OCI-LY1 (cell line): ENCODE measurements at regions not wholly inside any gene's neighbourhood (a gene's known extent, or its start where the extent isn't known, plus 50 kb on each side); places are given as distances from the start of the nearest gene placed in this dataset.

Experiments used
- H2AFZ ChIP-seq: fragments of 200-600 bp; sonication (generic), shearing (Covaris generic); 2 replicates; pipeline ENCODE4 v1.6.0; 2014; ENCODE audit warnings: antibody characterized with exemption, mild to moderate bottlenecking, low read length
- H3F3A ChIP-seq: fragments of 200-600 bp; sonication (generic), shearing (Covaris generic); 2 replicates; pipeline ENCODE4 v1.6.0; 2014; ENCODE audit warnings: mild to moderate bottlenecking, antibody characterized with exemption, low read length, moderate library complexity; ENCODE audit not compliant: insufficient read depth
- H3K27ac ChIP-seq: fragments of 200-600 bp; sonication (generic); 2 replicates; pipeline ENCODE4 v1.5.1; 2014; ENCODE audit warnings: low read length, mixed run types, mild to moderate bottlenecking, low read depth; ENCODE audit not compliant: poor library complexity, severe bottlenecking
- H3K27me3 ChIP-seq: fragments of 200-600 bp; sonication (generic); 2 replicates; pipeline ENCODE4 v1.6.0; 2014; ENCODE audit warnings: antibody characterized with exemption, mild to moderate bottlenecking, low read length, moderate library complexity; ENCODE audit not compliant: insufficient read depth
- H3K36me3 ChIP-seq: fragments of 200-600 bp; sonication (generic); 2 replicates; pipeline ENCODE4 v1.6.1; 2014; ENCODE audit warnings: mild to moderate bottlenecking, antibody characterized with exemption, low read length, moderate library complexity, mixed read lengths; ENCODE audit not compliant: insufficient read depth
- H3K4me1 ChIP-seq: fragments of 200-600 bp; sonication (generic); 2 replicates; pipeline ENCODE4 v1.5.1; 2014; ENCODE audit warnings: mild to moderate bottlenecking, low read length, moderate library complexity; ENCODE audit not compliant: insufficient read depth, severe bottlenecking
- H3K4me2 ChIP-seq: fragments of 200-600 bp; sonication (generic), shearing (Covaris generic); 2 replicates; pipeline ENCODE4 v1.6.1; 2014; ENCODE audit warnings: low read length
- H3K4me3 ChIP-seq: fragments of 200-600 bp; sonication (generic); 2 replicates; pipeline ENCODE4 v1.5.1; 2014; ENCODE audit warnings: low read length, low read depth, mild to moderate bottlenecking, mixed read lengths; ENCODE audit not compliant: poor library complexity, severe bottlenecking
- H3K79me2 ChIP-seq: fragments of 200-600 bp; shearing (Covaris generic); 2 replicates; pipeline ENCODE4 v1.6.1; 2016; ENCODE audit warnings: mixed run types, low read length, mixed read lengths; ENCODE audit not compliant: insufficient read depth
- H3K9ac ChIP-seq: fragments of 200-600 bp; sonication (generic), shearing (Covaris generic); 2 replicates; pipeline ENCODE4 v1.6.1; 2014; ENCODE audit warnings: mild to moderate bottlenecking, low read length, mixed read lengths
- H3K9me2 ChIP-seq: fragments of 200-600 bp; sonication (generic), shearing (Covaris generic); 2 replicates; pipeline ENCODE4 v1.6.1; 2014; ENCODE audit warnings: low read depth, mild to moderate bottlenecking, low read length, mixed read lengths
- H3K9me3 ChIP-seq: fragments of 200-600 bp; shearing (Covaris generic); 2 replicates; pipeline ENCODE4 v1.6.1; 2014; ENCODE audit warnings: low read length, mixed read lengths
- H4K20me1 ChIP-seq: fragments of 200-600 bp; sonication (generic), shearing (Covaris generic); 2 replicates; pipeline ENCODE4 v1.6.0; 2016; ENCODE audit warnings: mild to moderate bottlenecking, low read length; ENCODE audit not compliant: insufficient read depth
- EZH2 ChIP-seq: fragments of 200-600 bp; sonication (generic), shearing (Covaris generic); IDR thresholded peaks from 2 replicates; pipeline ENCODE4 v1.8.0; 2017; ENCODE audit warnings: borderline replicate concordance, mixed run types, mild to moderate bottlenecking, antibody characterized with exemption, low read length, moderate library complexity, mixed read lengths
- TF ChIP-seq, protein P1 (sequence below): fragments of 200-600 bp; sonication (generic), shearing (Covaris generic); IDR thresholded peaks from 2 replicates; pipeline ENCODE4 v1.5.1; 2017; ENCODE audit warnings: mild to moderate bottlenecking, antibody characterized with exemption, low read length, moderate library complexity, mixed read lengths

DNA sequence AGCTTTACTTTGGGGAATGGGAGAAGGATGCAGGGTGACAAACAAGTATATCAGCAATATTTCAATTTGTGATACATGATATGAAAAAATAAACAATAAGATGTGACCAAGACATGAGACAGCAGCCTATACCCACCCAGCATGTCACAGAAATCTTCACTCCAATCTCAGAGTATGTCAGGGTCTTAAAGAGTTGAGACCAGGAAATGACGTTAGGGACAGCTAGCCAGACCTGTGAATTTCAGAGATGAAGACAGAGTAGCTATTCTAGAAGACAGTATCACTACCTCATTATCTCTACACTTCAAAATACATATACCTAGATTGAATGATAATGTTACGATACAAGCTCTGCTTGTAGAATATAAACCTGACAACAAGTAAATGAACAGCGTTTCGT, 282.8 kb downstream of the ZEB2 start:
- H3K4me2 ChIP-seq = peak overlapping the region; percentile 75; the same call in 1 of the 2 replicates
- H3K4me1 ChIP-seq = peaks cover 100% of the 10 kb centered on the region
- H3K27ac ChIP-seq = peak overlapping the region; percentile 99
- H2AFZ ChIP-seq = no peak overlapping the region
- no peaks in the 10 kb centered on the region for H3K36me3 ChIP-seq
- no peak overlapping the region for H3K4me3 ChIP-seq
- H3K9me2 ChIP-seq = no peaks in the 10 kb centered on the region
- H4K20me1 ChIP-seq = no peaks in the 10 kb centered on the region
- no peaks in the 10 kb centered on the region for H3K9me3 ChIP-seq
- H3K27me3 ChIP-seq = no peaks in the 10 kb centered on the region
- peaks cover 14% of the 10 kb centered on the region; the same call in 1 of the 2 replicates for H3F3A ChIP-seq
- peaks cover 31% of the 10 kb centered on the region for H3K79me2 ChIP-seq
- TF ChIP-seq EZH2 = no peak
- TF ChIP-seq, protein P1, sequence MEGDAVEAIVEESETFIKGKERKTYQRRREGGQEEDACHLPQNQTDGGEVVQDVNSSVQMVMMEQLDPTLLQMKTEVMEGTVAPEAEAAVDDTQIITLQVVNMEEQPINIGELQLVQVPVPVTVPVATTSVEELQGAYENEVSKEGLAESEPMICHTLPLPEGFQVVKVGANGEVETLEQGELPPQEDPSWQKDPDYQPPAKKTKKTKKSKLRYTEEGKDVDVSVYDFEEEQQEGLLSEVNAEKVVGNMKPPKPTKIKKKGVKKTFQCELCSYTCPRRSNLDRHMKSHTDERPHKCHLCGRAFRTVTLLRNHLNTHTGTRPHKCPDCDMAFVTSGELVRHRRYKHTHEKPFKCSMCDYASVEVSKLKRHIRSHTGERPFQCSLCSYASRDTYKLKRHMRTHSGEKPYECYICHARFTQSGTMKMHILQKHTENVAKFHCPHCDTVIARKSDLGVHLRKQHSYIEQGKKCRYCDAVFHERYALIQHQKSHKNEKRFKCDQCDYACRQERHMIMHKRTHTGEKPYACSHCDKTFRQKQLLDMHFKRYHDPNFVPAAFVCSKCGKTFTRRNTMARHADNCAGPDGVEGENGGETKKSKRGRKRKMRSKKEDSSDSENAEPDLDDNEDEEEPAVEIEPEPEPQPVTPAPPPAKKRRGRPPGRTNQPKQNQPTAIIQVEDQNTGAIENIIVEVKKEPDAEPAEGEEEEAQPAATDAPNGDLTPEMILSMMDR = no peak
- no peak overlapping the region; the same call in 1 of the 2 replicates for H3K9ac ChIP-seq

DNA sequence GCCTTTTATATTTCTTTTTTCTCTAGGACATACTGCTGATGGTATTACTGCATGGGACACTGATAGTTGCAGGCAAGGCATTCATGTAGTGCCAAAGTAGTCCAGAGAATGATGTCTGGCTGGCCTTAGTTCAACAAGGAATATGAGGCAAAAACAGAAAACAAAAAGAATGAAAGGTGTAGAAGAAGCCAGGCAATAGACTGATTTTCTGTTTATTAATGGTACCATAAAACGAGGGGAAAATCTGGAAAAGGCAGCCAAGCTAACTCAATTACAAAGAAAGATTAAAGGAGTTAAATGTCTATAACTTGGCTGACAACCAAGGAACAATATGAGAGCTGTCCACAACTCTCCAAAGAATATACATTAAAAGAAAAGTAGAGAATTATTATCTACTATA, 284.9 kb downstream of the ZEB2 start:
- Histone ChIP-seq H3F3A (no peaks in the 10 kb centered on the region), H3K4me1 (peaks cover 100% of the 10 kb centered on the region), H3K79me2 (peaks cover 34% of the 10 kb centered on the region), H3K4me3 (peak overlapping the region; percentile 28), H4K20me1 (no peaks in the 10 kb centered on the region), H3K9ac (peak overlapping the region; percentile 71; the same call in 1 of the 2 replicates), H3K9me3 (no peaks in the 10 kb centered on the region), H3K4me2 (peak overlapping the region; percentile 52), H2AFZ (no peak overlapping the region), H3K36me3 (no peaks in the 10 kb centered on the region), H3K9me2 (no peaks in the 10 kb centered on the region), H3K27ac (peak overlapping the region; percentile 97), H3K27me3 (no peaks in the 10 kb centered on the region)
- TF ChIP-seq, protein P1 = no peak
- no peak for TF ChIP-seq EZH2

DNA sequence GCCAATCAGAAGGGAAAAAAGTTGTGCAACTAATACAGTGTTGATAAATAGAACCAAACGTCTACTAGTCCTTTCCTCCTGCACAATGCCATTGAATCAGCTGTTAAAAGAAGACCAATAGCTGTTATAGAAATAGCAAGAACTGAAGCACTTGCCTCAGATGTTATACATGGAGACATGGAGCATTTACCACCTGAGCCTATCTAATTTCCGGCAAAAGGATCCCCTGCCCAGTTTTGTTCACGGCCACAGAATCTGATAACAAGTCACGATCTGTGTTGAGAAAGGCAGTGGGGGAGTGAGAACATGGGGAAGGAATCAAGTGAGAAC, 285.4 kb downstream of the ZEB2 start:
- H3K27me3 ChIP-seq = no peaks in the 10 kb centered on the region
- TF ChIP-seq, protein P1 = no peak
- TF ChIP-seq EZH2 = no peak
- H3K9me3 ChIP-seq = no peaks in the 10 kb centered on the region
- H3K4me2 ChIP-seq = peak overlapping the region; percentile 52
- H3K79me2 ChIP-seq = peaks cover 34% of the 10 kb centered on the region
- H3F3A ChIP-seq = no peaks in the 10 kb centered on the region
- peak overlapping the region; percentile 28 for H3K4me3 ChIP-seq
- H3K36me3 ChIP-seq = no peaks in the 10 kb centered on the region
- no peaks in the 10 kb centered on the region for H3K9me2 ChIP-seq
- H3K27ac ChIP-seq = peak overlapping the region; percentile 97
- peak overlapping the region; percentile 71 for H3K9ac ChIP-seq
- H3K4me1 ChIP-seq = peaks cover 100% of the 10 kb centered on the region
- H4K20me1 ChIP-seq = no peaks in the 10 kb centered on the region
- no peak overlapping the region for H2AFZ ChIP-seq
